HCT116 (cell line): ENCODE measurements at regions not wholly inside any gene's neighbourhood (a gene's known extent, or its start where the extent isn't known, plus 50 kb on each side); places are given as distances from the start of the nearest gene placed in this dataset.

ENCODE experiments used
- ATAC-seq: fragments of 200-7000 bp; cut with Tn5 transposase; 2 replicates; pipeline ENCODE4 v1.9.1; 2020; ENCODE audit warnings: mild to moderate bottlenecking, moderate library complexity
- BruUV-seq: library from RNA; stranded (reverse); fragments of 400-500 nt; replicated peaks from 2 replicates; lab custom pipeline; 2021; lab: Mats Ljungman, UMichigan
- CTCF ChIA-PET: fragments of 300-600 bp; sonication (Branson Sonifier 250); formaldehyde crosslinking; loops from one replicate; lab custom pipeline; 2021; ENCODE audit warnings: antibody characterized with exemption; lab: Charles Lee
- POLR2A ChIA-PET: fragments of 300-600, 350-600 bp; sonication (Branson Sonifier 250); formaldehyde crosslinking; loops from one replicate; lab custom pipeline; 2021; ENCODE audit warnings: antibody characterized with exemption; lab: Charles Lee
- RAD21 ChIA-PET, 2 experiments: fragments of 300-600 bp; sonication (Branson Sonifier 250); formaldehyde crosslinking; loops; one replicate each; lab custom pipeline; 2023; ENCODE audit warnings: low total read pairs in 2 of 2; ENCODE audit not compliant: uncharacterized antibody in 2 of 2, unreplicated experiment in 2 of 2, low non-redundant PET in 1 of 2; lab: Charles Lee
- DNase-seq: peaks from one replicate; pipeline ENCODE4 v3.0.0-alpha.2; 2010; ENCODE audit warnings: low read depth, low spot score
- H2AFZ ChIP-seq: fragments of 200-600 bp; shearing (Covaris generic), sonication (generic); 2 replicates; pipeline ENCODE4 v1.6.1; 2017; ENCODE audit warnings: low read depth, mixed run types, mixed read lengths, antibody characterized with exemption, low read length; ENCODE audit not compliant: poor library complexity, severe bottlenecking
- H3K27ac ChIP-seq: 2 replicates; pipeline ENCODE4 v1.5.1; 2012; ENCODE audit warnings: low read depth, low read length
- H3K27me3 ChIP-seq: fragments of 200-600 bp; sonication (generic); 2 replicates; pipeline ENCODE4 v1.6.1; 2016; ENCODE audit warnings: mixed run types, low read length, mixed read lengths; ENCODE audit not compliant: insufficient read depth
- H3K36me3 ChIP-seq, 2 experiments: fragments of 200-500 bp in 1 of 2; fragments of 200-600 bp in 1 of 2; sonication (Bioruptor generic) in 1 of 2; sonication (generic) in 1 of 2; 2 replicates each; pipeline versions ENCODE4 v1.5.1 to v1.6.1; 2014 to 2016; ENCODE audit warnings: low read length in 2 of 2, inconsistent platforms in 1 of 2, mixed read lengths in 1 of 2, mixed run types in 1 of 2; ENCODE audit not compliant: insufficient read depth in 2 of 2, control insufficient read depth in 1 of 2
- H3K4me1 ChIP-seq, 2 experiments: fragments of 200-600 bp in 1 of 2; sonication (generic) in 1 of 2; 2 replicates each; pipeline versions ENCODE4 v1.5.1 to v1.6.1; 2012 to 2017; ENCODE audit warnings: low read length in 2 of 2, inconsistent platforms in 1 of 2, mild to moderate bottlenecking in 1 of 2, mixed read lengths in 1 of 2, mixed run types in 1 of 2, moderate library complexity in 1 of 2; ENCODE audit not compliant: insufficient read depth in 2 of 2, control insufficient read depth in 1 of 2
- H3K4me2 ChIP-seq: fragments of 200-600 bp; sonication (generic); 2 replicates; pipeline ENCODE4 v1.6.1; 2017; ENCODE audit warnings: mixed run types, low read length, mixed read lengths
- H3K4me3 ChIP-seq, 2 experiments: fragments of 200-600 bp in 1 of 2; sonication (generic) in 1 of 2; replicated peaks in 1 of 2; 2 replicates each; pipeline ENCODE4 v1.5.1; 2011 to 2016; ENCODE audit warnings: low read length in 2 of 2, control low read depth in 1 of 2, low read depth in 1 of 2, mild to moderate bottlenecking in 1 of 2, mixed read lengths in 1 of 2, mixed run types in 1 of 2
- H3K79me2 ChIP-seq: fragments of 200-600 bp; sonication (generic); 2 replicates; pipeline ENCODE4 v1.6.1; 2017; ENCODE audit warnings: mild to moderate bottlenecking, mixed run types, low read length, moderate library complexity, mixed read lengths; ENCODE audit not compliant: insufficient read depth
- H3K9ac ChIP-seq: fragments of 200-600 bp; sonication (generic); 2 replicates; pipeline ENCODE4 v1.6.1; 2016; ENCODE audit warnings: low read length, mixed read lengths
- H3K9me2 ChIP-seq: fragments of 200-600 bp; sonication (generic), shearing (Covaris generic); 2 replicates; pipeline ENCODE4 v1.6.1; 2017; ENCODE audit warnings: mixed run types, mild to moderate bottlenecking, moderate library complexity; ENCODE audit not compliant: insufficient read depth
- H3K9me3 ChIP-seq, 2 experiments: fragments of 200-500 bp in 1 of 2; fragments of 200-600 bp in 1 of 2; sonication (Bioruptor generic) in 1 of 2; sonication (generic) in 1 of 2; 2 replicates each; pipeline ENCODE4 v1.6.1; 2014 to 2017; ENCODE audit warnings: low read length in 2 of 2, mixed read lengths in 2 of 2, inconsistent platforms in 1 of 2, low read depth in 1 of 2, mild to moderate bottlenecking in 1 of 2, mixed run types in 1 of 2, moderate library complexity in 1 of 2; ENCODE audit not compliant: control insufficient read depth in 1 of 2, insufficient read depth in 1 of 2
- H4K20me1 ChIP-seq: fragments of 200-600 bp; sonication (generic), shearing (Covaris generic); 2 replicates; pipeline ENCODE4 v1.6.1; 2017; ENCODE audit warnings: mixed run types, mild to moderate bottlenecking, moderate library complexity; ENCODE audit not compliant: insufficient read depth
- CTCF ChIP-seq, 3 experiments: fragments of 200-600 bp in 1 of 3; sonication (generic) in 1 of 3; IDR thresholded peaks in 2 of 3; conservative IDR thresholded peaks in 1 of 3; 2 replicates each; pipeline ENCODE4 v1.5.1; 2012 to 2017; ENCODE audit warnings: low read depth in 2 of 3, low read length in 2 of 3, antibody characterized with exemption in 1 of 3, borderline replicate concordance in 1 of 3, control low read depth in 1 of 3, mild to moderate bottlenecking in 1 of 3, mixed read lengths in 1 of 3, mixed run types in 1 of 3, moderate library complexity in 1 of 3; ENCODE audit not compliant: insufficient read depth in 1 of 3
- EGR1 ChIP-seq: IDR thresholded peaks from 2 replicates; pipeline ENCODE4 v1.6.1; 2012; ENCODE audit warnings: low read depth
- EZH2 ChIP-seq: fragments of 200-600 bp; sonication (generic); IDR thresholded peaks from 2 replicates; pipeline ENCODE4 v1.6.1; 2017; ENCODE audit warnings: antibody characterized with exemption, mixed run types
- FOSL1 ChIP-seq: IDR thresholded peaks from 2 replicates; pipeline ENCODE4 v1.6.1; 2012; ENCODE audit warnings: low read depth
- SIN3A ChIP-seq: IDR thresholded peaks from 2 replicates; pipeline ENCODE4 v1.6.1; 2012; ENCODE audit warnings: low read depth
- intact Hi-C: fragments of 100-400 bp; cut with micrococcal nuclease; formaldehyde crosslinking; loops from 2 replicates; pipeline ENCODE4 v1.10.0; 2022
- TF ChIP-seq, protein P1 (sequence below): IDR thresholded peaks from 2 replicates; pipeline ENCODE4 v1.6.1; 2012; ENCODE audit warnings: low read depth

DNA sequence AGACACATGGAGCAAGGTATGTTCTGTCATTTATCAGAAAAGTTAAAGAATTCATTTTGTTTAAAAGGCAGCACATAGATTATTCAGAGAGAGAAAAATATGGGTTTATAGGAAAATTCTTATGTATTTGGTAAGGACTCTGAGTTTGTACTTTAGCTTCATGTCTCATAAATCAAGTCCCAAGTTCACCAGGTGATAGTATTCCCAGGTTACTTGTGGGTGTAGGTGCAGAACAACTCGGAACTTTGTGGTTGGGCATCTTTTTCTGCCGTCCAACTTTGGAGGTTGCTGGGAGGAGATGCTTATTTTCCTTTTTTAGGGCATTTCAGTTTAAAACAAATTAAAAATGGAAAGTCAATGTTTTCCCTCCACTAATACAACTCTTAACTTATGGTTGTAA is 269.8 kb upstream of the DMRT1 start:
- Histone ChIP-seq H3K4me1 (no peaks in the 10 kb centered on the region), H3K4me3 (no peak overlapping the region), H3K9me2 (no peaks in the 10 kb centered on the region), H2AFZ (no peak overlapping the region), H3K79me2 (peaks cover 4% of the 10 kb centered on the region; the same call in 1 of the 2 replicates), H3K4me2 (no peak overlapping the region), H3K9ac (no peak overlapping the region), H4K20me1 (no peaks in the 10 kb centered on the region), H3K9me3 (no peaks in the 10 kb centered on the region), H3K27me3 (no peaks in the 10 kb centered on the region), H3K27ac (no peak overlapping the region), H3K36me3 (no peaks in the 10 kb centered on the region)
- RAD21 ChIA-PET = no interaction called here
- DNase-seq (no peak), ATAC-seq (no peak)
- no TSS peak for BruUV-seq
- intact Hi-C loops = no loop called here
- TF ChIP-seq SIN3A (no peak), EGR1 (no peak), CTCF (IDR thresholded peaks at IDR 0.05 in 2 of 3, conservative IDR thresholded peaks at IDR 0.05 in 1 of 3; ENCODE audit: borderline replicate concordance in 1 of 3, insufficient read depth in 1 of 3, low read depth in 2 of 3, low read length in 2 of 3) (no peak), FOSL1 (no peak), EZH2 (no peak)
- TF ChIP-seq, protein P1, sequence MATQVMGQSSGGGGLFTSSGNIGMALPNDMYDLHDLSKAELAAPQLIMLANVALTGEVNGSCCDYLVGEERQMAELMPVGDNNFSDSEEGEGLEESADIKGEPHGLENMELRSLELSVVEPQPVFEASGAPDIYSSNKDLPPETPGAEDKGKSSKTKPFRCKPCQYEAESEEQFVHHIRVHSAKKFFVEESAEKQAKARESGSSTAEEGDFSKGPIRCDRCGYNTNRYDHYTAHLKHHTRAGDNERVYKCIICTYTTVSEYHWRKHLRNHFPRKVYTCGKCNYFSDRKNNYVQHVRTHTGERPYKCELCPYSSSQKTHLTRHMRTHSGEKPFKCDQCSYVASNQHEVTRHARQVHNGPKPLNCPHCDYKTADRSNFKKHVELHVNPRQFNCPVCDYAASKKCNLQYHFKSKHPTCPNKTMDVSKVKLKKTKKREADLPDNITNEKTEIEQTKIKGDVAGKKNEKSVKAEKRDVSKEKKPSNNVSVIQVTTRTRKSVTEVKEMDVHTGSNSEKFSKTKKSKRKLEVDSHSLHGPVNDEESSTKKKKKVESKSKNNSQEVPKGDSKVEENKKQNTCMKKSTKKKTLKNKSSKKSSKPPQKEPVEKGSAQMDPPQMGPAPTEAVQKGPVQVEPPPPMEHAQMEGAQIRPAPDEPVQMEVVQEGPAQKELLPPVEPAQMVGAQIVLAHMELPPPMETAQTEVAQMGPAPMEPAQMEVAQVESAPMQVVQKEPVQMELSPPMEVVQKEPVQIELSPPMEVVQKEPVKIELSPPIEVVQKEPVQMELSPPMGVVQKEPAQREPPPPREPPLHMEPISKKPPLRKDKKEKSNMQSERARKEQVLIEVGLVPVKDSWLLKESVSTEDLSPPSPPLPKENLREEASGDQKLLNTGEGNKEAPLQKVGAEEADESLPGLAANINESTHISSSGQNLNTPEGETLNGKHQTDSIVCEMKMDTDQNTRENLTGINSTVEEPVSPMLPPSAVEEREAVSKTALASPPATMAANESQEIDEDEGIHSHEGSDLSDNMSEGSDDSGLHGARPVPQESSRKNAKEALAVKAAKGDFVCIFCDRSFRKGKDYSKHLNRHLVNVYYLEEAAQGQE = no peak
- POLR2A ChIA-PET = no interaction called here
- CTCF ChIA-PET = no interaction called here
